NCI-H2196 (cell line): ENCODE measurements at regions not wholly inside any gene's neighbourhood (a gene's known extent, or its start where the extent isn't known, plus 50 kb on each side); places are given as distances from the start of the nearest gene placed in this dataset.

Experiments
- DNase-seq: peaks from one replicate; lab custom pipeline; 2025; ENCODE audit not compliant: unreplicated experiment; lab: John Stamatoyannopoulos, UW

GRCh38 chr12:92537290-92537960, 165.4 kb upstream of the PLEKHG7 start:
- DNase-seq: no peak

- DNase-seq: no peak
These were observed 166.8 kb upstream of the PLEKHG7 start for GRCh38 chr12:92535961-92536360.

- DNase-seq: no peak
These were observed 169.4 kb upstream of the PLEKHG7 start for GRCh38 chr12:92533280-92533890.

- no peak for DNase-seq
These were observed 172.1 kb upstream of the PLEKHG7 start for GRCh38 chr12:92530706-92531105.

- DNase-seq: no peak
These were observed 172.8 kb upstream of the PLEKHG7 start for GRCh38 chr12:92529944-92530343.

GRCh38 chr12:92528586-92528985, 174.2 kb upstream of the PLEKHG7 start:
- DNase-seq: no peak

- DNase-seq: no peak
These were observed 174.7 kb upstream of the PLEKHG7 start for GRCh38 chr12:92528097-92528496.

GRCh38 chr12:92524489-92524888, 178.3 kb upstream of the PLEKHG7 start:
- no peak for DNase-seq

- DNase-seq: no peak
These were observed 182.3 kb upstream of the PLEKHG7 start for GRCh38 chr12:92520511-92520910.

GRCh38 chr12:92519284-92519683, 183.5 kb upstream of the PLEKHG7 start:
- no peak for DNase-seq

GRCh38 chr12:92518071-92518470, 184.7 kb upstream of the PLEKHG7 start:
- DNase-seq: no peak

- DNase-seq: no peak
These were observed 186.6 kb upstream of the PLEKHG7 start for GRCh38 chr12:92516277-92516600.

- DNase-seq: no peak
These were observed 189.5 kb upstream of the PLEKHG7 start for GRCh38 chr12:92513231-92513730.

- DNase-seq: no peak
These were observed 191.0 kb upstream of the PLEKHG7 start for GRCh38 chr12:92511786-92512185.

- DNase-seq: no peak
These were observed 193.5 kb upstream of the PLEKHG7 start for GRCh38 chr12:92509156-92509738.

GRCh38 chr12:92506891-92507290, 195.9 kb upstream of the PLEKHG7 start:
- no peak for DNase-seq

GRCh38 chr12:92506460-92506859, 196.3 kb upstream of the PLEKHG7 start:
- DNase-seq: no peak

- no peak for DNase-seq
These were observed 197.2 kb upstream of the PLEKHG7 start for GRCh38 chr12:92505254-92506231.

- DNase-seq: no peak
These were observed 198.2 kb upstream of the PLEKHG7 start for GRCh38 chr12:92504594-92504981.

GRCh38 chr12:92503971-92504593, 198.7 kb upstream of the PLEKHG7 start:
- DNase-seq: peak; percentile 40
